ENCODE measurements at regions not wholly inside any gene's neighbourhood (a gene's known extent, or its start where the extent isn't known, plus 50 kb on each side); places are given as distances from the start of the nearest gene placed in this dataset.

DNA sequence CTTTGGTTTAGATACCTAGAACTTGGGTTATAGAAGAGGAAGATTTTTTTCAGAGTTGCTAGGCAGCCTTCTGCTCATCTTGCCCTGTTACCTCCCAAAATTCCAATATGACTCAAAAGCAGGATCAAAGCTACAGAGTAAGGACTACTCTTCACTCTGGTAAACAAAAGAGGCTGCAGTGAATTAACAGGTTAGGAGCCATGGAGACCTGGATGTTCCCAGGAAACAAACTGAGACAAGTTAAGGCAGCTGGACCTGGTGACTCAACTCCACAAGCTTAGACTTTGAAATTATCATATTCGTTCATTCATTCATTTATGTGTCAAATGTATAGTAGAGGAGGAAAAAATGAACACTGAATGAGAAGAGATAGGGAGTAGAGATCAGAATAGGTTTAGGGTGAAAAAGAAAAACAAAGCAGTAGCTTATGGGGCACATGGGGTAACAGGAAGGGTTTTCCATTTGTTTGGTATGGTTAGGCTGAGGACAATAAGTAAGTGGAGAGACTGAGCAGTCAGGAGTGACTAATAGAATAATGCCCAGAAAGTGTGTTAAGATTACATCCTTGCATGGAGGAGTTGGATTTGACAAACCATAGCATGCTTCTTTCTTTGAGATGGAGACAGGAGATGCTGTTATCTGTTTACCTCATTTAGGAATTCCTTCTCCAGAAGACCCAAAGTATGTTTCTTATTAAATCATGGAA, 464.0 kb upstream of the ZNF608 start:
- peaks cover 18% of the 10 kb centered on the region for H3K9me3 Mint-ChIP-seq
- no peak overlapping the region for H3K27ac Mint-ChIP-seq (ENCODE audit: unreplicated experiment)
- peaks cover 4% of the 10 kb centered on the region for H3K36me3 Mint-ChIP-seq (ENCODE audit: low read depth)
- DNase-seq (ENCODE audit: low read depth, low spot score): no peak
- TF ChIP-seq, protein P1, sequence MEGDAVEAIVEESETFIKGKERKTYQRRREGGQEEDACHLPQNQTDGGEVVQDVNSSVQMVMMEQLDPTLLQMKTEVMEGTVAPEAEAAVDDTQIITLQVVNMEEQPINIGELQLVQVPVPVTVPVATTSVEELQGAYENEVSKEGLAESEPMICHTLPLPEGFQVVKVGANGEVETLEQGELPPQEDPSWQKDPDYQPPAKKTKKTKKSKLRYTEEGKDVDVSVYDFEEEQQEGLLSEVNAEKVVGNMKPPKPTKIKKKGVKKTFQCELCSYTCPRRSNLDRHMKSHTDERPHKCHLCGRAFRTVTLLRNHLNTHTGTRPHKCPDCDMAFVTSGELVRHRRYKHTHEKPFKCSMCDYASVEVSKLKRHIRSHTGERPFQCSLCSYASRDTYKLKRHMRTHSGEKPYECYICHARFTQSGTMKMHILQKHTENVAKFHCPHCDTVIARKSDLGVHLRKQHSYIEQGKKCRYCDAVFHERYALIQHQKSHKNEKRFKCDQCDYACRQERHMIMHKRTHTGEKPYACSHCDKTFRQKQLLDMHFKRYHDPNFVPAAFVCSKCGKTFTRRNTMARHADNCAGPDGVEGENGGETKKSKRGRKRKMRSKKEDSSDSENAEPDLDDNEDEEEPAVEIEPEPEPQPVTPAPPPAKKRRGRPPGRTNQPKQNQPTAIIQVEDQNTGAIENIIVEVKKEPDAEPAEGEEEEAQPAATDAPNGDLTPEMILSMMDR (conservative IDR thresholded peaks at IDR 0.05): no peak
- no peak overlapping the region for H3K4me3 Mint-ChIP-seq
- H3K4me1 Mint-ChIP-seq: peaks cover 32% of the 10 kb centered on the region
- no peaks in the 10 kb centered on the region for H3K27me3 Mint-ChIP-seq (ENCODE audit: low read depth)

DNA sequence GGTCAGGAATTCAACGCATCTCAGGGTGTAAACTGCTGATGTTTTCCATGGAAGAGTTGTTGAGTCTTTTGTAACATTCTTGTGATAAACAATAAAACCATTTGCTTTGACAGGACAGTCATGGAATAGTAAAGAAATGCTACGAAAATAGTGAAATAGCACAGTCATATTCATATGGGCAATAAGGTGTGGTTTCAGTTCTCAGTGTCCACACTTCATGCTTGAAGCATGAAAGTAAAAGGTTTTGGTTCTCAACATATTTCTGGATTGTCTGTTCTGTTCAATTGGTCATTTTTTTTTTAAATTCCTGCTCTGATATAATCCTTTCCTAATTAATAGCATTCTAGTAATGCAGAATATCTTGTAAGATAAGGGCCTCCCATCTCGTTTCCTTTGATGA, 467.6 kb upstream of the ZNF608 start:
- TF ChIP-seq, protein P1 (conservative IDR thresholded peaks at IDR 0.05): no peak
- no peak overlapping the region for H3K4me3 Mint-ChIP-seq
- peaks cover 19% of the 10 kb centered on the region for H3K4me1 Mint-ChIP-seq
- peaks cover 12% of the 10 kb centered on the region for H3K9me3 Mint-ChIP-seq
- peaks cover 9% of the 10 kb centered on the region for H3K36me3 Mint-ChIP-seq (ENCODE audit: low read depth)
- H3K27ac Mint-ChIP-seq (ENCODE audit: unreplicated experiment): no peak overlapping the region
- no peak for DNase-seq (ENCODE audit: low read depth, low spot score)
- H3K27me3 Mint-ChIP-seq (ENCODE audit: low read depth): no peaks in the 10 kb centered on the region

DNA sequence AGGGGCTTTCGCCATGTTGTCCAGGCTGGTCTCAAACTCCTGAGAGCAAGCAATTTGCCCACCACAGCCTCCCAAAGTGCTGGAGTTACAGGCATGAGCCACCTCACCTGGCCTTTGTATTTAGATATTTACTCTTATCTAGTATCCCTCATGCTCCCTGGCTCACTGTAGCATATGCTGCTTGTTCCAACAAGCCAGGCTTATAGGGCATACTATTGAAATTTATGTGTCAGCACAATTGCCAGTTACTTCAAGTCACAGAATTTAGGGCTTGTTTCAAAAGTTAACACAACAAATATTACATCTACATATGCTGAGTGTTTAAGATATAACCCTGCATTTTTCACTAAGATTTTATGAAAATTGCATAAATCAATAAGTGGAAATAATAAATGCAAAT, 469.2 kb upstream of the ZNF608 start:
- TF ChIP-seq, protein P1 (conservative IDR thresholded peaks at IDR 0.05): no peak
- peaks cover 10% of the 10 kb centered on the region for H3K4me1 Mint-ChIP-seq
- H3K27me3 Mint-ChIP-seq (ENCODE audit: low read depth): no peaks in the 10 kb centered on the region
- H3K27ac Mint-ChIP-seq (ENCODE audit: unreplicated experiment): no peak overlapping the region
- no peak for DNase-seq (ENCODE audit: low read depth, low spot score)
- no peak overlapping the region for H3K4me3 Mint-ChIP-seq
- H3K36me3 Mint-ChIP-seq (ENCODE audit: low read depth): peaks cover 12% of the 10 kb centered on the region
- H3K9me3 Mint-ChIP-seq: peaks cover 17% of the 10 kb centered on the region

DNA sequence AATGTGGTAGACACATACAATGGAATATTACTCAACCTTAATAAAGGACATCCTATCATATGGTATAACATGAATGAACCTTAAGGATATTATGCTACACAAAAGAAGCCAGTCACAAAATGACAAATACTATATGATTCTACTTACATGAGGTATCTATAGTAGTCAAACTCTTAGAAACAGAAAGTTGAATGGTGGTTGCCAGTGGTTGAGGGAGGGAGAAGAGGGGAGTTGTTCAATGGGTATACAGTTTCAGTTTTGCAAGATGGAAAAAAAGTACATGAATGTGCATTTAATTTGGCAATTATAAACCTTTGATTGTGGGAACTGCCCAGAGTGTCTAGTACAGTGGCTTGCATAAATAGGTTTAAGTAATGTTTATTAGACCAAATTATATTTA, 473.3 kb upstream of the ZNF608 start:
- Mint-ChIP-seq H3K9me3 (peaks cover 9% of the 10 kb centered on the region), H3K4me3 (no peak overlapping the region), H3K27me3 (ENCODE audit: low read depth) (no peaks in the 10 kb centered on the region), H3K36me3 (ENCODE audit: low read depth) (peaks cover 8% of the 10 kb centered on the region), H3K27ac (ENCODE audit: unreplicated experiment) (no peak overlapping the region), H3K4me1 (peaks cover 29% of the 10 kb centered on the region)
- TF ChIP-seq, protein P1 (conservative IDR thresholded peaks at IDR 0.05): no peak
- no peak for DNase-seq (ENCODE audit: low read depth, low spot score)

DNA sequence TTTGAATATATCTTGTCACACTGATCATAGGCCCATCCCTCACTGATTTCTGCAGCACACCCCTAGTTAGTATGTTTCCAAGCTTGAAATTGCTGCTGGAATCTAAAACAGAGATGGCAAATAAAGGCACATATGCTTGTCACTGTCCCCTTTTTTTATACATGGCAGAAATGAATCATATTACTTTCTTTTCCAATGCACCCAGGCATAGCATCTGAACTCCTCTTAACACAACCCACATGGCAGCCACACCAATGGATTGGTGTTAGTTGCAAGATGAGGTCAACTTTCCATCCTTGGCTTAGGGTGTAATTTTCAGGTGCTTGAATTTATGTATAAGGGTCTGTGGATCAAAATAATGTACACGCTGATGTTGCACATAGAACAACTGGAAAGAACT, 473.8 kb upstream of the ZNF608 start:
- no peak for DNase-seq (ENCODE audit: low read depth, low spot score)
- H3K27me3 Mint-ChIP-seq (ENCODE audit: low read depth): no peaks in the 10 kb centered on the region
- TF ChIP-seq, protein P1 (conservative IDR thresholded peaks at IDR 0.05): no peak
- H3K27ac Mint-ChIP-seq (ENCODE audit: unreplicated experiment): no peak overlapping the region
- H3K4me1 Mint-ChIP-seq: peaks cover 33% of the 10 kb centered on the region
- H3K4me3 Mint-ChIP-seq: no peak overlapping the region
- H3K36me3 Mint-ChIP-seq (ENCODE audit: low read depth): peaks cover 8% of the 10 kb centered on the region
- H3K9me3 Mint-ChIP-seq: peaks cover 9% of the 10 kb centered on the region

All from neural crest cell (in vitro differentiated cells).